NCI-H345 treated with DMSO at 0.1 percent for 48 hours (cell line): ENCODE measurements at regions not wholly inside any gene's neighbourhood (a gene's known extent, or its start where the extent isn't known, plus 50 kb on each side); places are given as distances from the start of the nearest gene placed in this dataset.
A peak's percentile ranks its signal among the peaks of the same experiment; 100 is the strongest.

Experiments used
- DNase-seq: peaks from one replicate; lab custom pipeline; 2025; ENCODE audit not compliant: unreplicated experiment; lab: John Stamatoyannopoulos, UW

GRCh38 chr17:77439189-77440018 lies 298.6 kb downstream of the SEC14L1 start:
- no peak for DNase-seq

DNA sequence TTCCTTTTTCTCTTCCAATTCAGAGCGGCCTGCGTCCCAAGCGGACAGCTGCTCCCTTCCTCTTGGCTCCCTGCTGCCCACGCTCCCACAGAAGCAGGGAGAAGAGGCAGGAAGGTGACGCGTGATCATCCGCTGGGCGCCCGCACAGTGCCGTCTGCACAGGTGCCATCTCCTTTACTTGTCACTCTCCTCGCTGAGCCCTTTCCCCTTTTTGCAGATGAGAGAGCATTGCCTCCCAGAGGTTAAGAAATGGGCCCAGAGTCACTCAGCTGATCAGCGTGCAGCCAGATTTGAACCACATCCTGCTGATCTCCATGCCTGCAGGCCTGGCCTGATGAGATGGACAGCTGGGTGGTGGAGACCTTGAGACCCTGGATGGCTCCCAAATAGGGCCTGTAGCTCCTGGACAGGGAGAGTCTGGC lies 299.8 kb downstream of the SEC14L1 start:
- DNase-seq = no peak

GRCh38 chr17:77441130-77441920 lies 300.6 kb downstream of the SEC14L1 start:
- peak; percentile 16 for DNase-seq

DNA sequence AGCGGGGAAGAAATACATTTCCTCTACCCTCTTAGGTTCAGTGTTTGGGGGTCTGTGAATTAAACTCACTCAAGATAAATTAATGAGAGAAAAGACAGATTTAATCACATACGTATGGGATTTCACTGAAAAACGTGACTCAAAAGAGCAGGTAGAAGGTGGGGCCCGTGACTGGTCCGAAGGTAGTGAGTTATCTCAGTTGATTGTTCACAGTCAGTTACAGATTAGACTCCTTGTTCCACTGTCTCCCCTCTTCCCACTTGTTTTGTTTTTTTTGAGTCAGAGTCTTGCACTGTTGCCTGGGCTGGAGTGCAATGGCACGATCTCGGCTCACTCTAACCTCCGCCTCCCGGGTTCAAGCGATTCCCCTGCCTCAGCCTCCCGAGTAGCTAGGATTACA lies 301.2 kb downstream of the SEC14L1 start:
- no peak for DNase-seq

DNA sequence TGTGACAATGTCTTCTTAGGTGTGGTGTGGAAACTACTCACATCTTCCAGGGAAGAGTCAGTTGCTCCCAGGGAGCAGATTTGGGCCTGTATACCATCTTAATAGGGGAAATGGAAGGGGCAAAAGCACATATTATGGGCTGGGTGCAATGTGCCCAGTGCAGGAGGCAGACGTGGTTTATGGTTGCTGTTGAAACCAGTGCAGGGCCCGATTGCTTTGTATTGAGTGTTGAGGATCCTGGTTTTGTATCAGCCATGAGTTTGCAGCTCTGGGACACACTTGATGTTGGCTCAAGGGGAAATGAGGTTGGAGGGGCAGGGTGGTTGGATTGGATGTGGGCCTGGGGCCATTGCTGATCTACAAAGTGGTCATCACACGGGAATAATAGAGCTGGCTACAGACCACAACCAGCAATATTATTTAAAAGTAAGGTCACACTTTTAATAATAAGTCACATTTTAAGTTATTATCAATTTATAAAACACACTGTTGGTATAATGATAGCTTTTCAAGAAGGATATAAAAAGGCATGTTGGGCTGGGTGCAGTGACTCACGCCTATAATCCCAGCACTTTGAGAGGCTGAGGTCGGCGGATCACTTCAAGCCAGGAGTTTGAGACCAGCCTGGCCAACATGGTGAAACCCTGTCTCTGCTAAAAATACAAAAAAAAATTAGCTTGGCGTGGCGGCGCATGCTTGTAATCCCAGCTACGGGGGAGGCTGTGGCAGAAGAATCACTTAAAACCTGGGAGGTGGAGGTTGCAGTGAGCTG lies 302.4 kb downstream of the SEC14L1 start:
- no peak for DNase-seq

- no peak for DNase-seq
Measured at GRCh38 chr17:77443748-77444260, 303.0 kb downstream of the SEC14L1 start.

DNA sequence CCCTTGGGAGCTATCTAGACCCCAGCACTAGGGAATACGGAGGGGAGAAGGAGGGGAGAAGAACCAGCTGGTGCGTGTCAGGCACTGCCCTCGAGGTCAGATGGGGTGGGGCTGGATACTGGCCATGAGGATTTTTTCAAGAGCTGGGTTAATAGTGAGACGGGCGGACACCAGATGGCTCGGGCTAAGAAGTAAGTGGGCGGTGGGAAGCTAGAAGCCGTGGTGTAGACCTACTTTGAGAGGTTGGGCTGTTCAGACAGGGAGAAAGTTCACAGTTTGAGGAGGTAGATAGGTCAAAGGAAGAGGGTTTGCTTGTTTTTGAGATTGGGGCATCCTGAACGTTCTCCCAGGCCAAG lies 303.8 kb downstream of the SEC14L1 start:
- DNase-seq = no peak

- DNase-seq = no peak
Measured at GRCh38 chr17:77444984-77445759, 304.4 kb downstream of the SEC14L1 start.

GRCh38 chr17:77445760-77446532 lies 305.2 kb downstream of the SEC14L1 start:
- DNase-seq = no peak

- no peak for DNase-seq
Measured at GRCh38 chr17:77446940-77447634, 306.3 kb downstream of the SEC14L1 start.

GRCh38 chr17:77449373-77449907 lies 308.7 kb downstream of the SEC14L1 start:
- DNase-seq = no peak

GRCh38 chr17:77449908-77450741 lies 309.4 kb downstream of the SEC14L1 start:
- no peak for DNase-seq

DNA sequence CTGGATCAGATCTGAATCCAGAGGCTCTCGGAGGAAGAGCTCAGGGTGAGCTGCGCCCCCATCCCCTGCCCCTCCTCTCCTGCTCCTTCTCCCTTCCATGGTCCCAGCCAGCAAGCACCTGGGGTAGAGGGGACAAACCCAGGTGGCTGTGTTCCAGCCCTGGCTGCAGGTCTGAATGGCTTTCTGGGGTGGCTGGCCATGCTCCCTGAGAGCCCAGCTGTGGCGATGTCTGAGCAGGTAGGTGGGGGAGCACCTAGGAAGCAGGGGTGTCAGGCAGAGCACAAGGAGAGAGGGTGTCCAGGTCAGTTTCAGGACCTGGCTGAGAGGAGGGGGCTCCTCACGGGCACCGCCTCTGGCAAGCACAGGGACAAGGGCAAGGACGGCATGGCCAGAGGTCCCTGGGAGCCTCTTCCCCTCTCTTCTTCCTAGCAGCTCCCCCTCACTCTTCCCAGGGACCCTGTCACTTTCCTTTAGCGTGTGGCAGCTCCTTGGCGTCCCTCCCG lies 310.0 kb downstream of the SEC14L1 start:
- DNase-seq = no peak

- DNase-seq = no peak
Measured at GRCh38 chr17:77451245-77451893, 310.6 kb downstream of the SEC14L1 start.

- peak; percentile 4 for DNase-seq
Measured at GRCh38 chr17:77451894-77452852, 311.4 kb downstream of the SEC14L1 start.

GRCh38 chr17:77453613-77454241 lies 313.0 kb downstream of the SEC14L1 start:
- no peak for DNase-seq
